GDM1 (cell line): ENCODE measurements at regions not wholly inside any gene's neighbourhood (a gene's known extent, or its start where the extent isn't known, plus 50 kb on each side); places are given as distances from the start of the nearest gene placed in this dataset.
"Not testable (repeated sequence)": the region's sequence is repeated elsewhere in the genome, so short reads cannot be mapped to it uniquely, and the experiment has no call there.

Experiments used
- DNase-seq: peaks from one replicate; lab custom pipeline; 2025; lab: John Stamatoyannopoulos, UW

DNA sequence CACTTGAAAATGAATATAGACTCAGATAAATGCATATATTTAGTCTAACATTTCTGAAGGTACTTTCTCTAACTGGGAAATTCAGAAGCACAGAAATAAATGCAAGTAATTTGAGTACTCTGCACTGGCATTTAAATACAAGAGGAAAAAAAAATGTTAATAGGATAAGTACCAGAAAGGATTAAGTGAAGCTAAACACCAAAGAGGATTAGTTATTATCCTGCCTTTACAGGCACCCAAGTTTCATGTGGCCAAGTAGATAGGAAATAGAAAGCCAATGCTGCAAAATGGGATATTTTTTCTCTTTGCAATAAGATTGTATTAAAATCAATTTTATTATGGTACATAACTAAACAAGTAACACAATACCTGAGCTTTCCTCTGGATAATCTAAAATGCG, 762.5 kb downstream of the PCDH7 start:
- DNase-seq: no peak

DNA sequence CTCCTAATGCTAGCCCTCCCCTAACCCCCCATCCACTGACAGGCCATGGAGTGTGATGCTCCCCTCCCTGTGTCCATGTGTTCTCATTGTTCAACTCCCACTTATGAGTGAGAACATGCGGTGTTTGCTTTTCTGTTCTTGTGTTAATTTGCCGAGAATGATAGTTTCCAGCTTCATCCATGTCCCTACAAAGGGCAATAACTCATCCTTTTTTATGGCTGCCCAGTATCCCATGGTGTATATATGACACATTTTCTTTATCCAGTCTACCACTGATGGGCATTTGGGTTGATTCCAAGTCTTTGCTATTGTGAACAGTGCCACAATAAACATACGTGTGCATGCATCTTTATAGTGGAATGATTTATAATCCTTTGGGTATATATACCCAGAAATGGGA, 779.0 kb downstream of the PCDH7 start:
- DNase-seq: not testable (repeated sequence)

DNA sequence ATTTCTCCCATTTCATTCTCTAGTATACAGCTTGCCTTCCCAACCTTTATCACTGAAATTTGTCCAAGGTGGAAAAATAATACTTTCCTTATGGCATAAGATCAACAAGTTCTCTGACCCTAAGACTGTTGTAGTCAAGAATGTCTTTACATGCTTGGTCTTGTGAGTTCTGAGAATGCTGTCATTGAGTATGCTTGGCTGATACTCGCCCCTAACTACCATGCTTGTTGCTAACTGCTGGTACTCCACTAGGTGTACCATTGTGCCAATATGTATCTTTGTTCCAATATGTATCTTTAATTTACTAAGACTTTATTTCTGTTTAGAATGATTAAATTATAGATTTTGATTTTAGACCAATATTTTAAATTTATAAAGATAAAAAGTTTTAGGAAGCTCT, 796.4 kb downstream of the PCDH7 start:
- no peak for DNase-seq

DNA sequence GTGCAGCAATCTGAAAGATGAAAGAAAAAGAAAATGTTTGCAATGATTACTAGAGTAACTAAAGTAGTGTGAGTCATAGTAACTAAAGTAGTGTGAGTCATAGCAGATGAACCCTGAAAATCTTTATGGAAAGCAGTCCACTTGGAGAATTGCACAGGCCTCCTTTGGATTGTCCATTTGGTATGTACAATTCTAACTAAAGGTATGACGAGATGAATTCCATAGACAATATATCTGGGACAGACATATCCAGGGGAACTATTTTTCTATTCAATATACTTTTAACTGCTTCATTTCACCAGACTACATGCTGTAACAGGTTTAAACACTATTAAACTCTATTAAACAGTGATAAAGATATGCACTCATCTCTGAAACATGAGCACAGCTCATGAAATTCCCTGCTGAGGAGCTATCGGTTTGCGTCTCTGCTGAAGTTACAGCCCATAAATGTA, 798.7 kb downstream of the PCDH7 start:
- no peak for DNase-seq

DNA sequence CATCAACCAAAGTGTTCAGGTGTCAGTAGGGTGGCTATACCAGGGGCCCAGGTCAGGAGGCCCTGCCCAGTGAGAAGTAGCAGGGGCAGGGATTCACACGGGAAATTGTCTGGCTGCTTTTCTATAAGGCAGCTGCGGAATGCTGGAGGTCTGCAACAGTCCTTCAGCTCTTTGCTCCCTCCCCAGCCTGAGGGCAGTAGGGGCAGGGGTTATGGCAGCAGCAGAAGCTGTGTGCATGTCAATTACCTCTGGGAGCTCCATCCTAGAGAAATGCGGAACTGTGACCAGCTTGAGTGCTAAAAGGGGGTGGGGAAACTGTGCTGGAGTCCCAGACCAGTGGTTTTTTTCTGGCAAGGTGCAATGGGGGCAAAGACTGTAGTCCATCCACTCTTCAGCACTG, 810.4 kb downstream of the PCDH7 start:
- DNase-seq: no peak

DNA sequence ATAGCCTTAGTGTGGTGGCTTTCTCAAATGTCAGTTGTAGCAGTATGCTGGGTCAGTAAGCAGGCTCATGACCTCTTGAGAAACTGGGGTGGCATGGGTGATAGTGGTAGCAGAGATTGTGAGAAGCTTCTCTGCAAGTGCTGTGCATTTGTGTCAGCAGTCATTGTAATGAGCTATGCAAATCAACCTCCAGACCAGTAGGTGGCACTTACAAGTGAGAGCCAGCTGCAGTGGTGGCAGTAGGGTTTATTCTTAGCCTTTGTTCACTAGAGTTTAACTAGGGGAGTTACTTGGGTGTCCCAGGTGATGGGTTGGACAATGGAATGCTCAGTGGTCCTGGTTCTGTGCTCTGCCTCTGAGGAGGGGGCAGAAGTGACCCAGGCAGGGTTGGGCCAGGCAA, 818.7 kb downstream of the PCDH7 start:
- no peak for DNase-seq

DNA sequence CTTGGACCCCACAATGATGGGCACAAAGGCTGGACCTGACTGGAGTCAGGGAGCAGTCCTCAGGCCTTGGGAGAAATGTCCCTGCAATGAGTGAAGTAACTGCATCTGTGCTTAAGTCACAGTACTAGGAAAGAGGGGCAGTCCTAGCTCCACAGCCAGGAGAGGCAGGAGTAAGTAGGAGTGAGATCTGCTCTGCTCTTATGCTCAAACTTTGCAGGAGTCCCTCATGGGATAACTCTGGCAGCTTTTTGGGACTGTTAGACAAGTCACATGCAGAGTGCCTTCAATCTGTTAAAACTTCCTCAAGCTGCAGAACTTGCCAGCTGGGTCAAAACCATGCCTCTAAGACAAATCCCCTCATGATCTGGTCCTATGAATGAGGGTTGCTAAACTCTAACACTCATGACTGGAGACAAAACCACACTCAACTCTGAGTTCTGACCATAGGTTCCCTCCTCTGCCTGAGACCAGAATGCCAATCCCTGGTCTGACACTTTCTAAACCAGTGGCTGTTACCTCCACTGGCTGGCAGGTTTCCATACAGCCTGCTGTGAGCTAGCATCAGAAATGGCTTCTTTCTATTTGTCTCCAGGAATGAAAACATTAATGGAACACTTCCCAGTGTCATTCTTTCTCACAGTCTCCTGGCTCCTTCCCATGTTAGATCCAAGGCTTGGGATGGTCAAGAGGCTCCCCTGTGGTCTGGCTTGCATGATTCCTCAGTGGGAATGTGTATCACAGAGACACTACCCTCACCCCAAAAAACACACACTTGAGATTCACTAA, 819.3 kb downstream of the PCDH7 start:
- DNase-seq: no peak

DNA sequence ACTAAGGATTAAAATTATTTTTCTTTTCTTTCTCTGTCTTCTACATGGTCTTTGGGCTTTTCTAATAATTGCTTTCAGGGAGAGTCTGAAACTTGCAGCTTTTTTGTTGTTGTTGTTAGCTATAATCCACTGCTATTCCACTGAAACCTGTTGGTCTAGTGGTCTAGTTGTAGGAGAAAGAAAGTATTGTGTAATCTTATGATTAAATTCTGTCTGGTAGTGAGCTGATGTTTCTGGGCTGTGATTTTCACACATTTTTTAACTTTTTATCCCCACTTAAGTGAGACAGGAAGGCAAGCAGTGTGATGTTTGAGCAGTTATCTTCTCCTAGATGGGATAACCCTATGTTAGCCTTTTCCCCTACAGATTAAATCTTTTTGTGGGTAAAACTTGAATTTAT, 825.2 kb downstream of the PCDH7 start:
- DNase-seq: no peak

DNA sequence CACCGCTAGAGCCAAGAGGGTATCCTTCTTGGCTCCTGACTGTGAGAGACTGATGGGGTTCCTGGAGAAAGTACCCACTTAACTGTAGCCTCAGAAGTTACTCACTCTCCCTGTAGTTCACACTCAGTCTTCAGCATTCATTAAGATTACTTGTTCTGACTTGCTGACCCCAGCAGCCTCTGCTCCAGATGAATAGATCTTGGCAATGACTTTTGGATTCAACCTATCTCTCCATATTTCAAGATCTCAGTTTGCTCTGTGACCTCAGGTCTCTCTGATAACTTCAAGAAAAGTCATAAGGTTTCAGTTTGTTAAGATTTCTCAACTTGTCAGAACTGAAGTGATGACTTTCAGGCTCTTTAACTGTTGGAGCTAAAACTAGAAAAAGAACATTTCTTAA, 825.6 kb downstream of the PCDH7 start:
- DNase-seq: no peak

DNA sequence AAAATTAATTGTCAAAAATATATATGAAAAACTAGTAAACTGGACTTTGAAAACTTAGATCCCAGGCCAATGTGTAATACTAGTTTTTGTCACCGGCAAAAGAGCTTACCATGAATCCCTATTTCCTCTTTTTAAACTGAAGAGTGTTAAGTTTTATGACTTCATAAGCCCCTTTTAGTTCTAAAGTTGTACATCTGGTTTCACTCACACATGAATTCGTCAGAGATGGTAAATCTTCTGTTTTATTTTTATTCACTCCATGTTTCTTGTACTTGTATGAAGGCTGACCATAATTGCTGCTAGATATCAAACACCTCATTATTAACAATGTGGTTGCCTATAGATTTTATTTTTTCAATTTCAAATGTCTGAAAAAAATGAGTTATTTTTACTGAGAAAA, 827.9 kb downstream of the PCDH7 start:
- no peak for DNase-seq

DNA sequence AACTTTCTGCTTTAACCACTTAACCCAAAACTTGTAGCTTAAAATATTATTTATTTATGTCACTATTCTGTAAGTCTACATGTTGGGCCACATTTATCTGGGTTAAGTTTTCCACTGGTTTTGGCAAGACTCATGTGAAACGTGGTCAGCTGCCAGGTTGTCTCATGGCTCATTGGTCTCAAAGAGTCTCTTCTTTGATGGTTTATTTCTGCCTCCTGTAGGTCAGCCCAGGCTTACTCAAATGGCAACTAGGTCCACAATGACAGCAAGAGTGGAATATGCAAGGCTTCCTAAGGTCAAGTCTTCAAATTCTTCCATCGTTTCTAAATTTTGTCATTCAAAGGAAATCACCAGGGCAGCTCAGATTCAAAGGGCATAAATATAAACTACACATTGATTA, 828.7 kb downstream of the PCDH7 start:
- no peak for DNase-seq

DNA sequence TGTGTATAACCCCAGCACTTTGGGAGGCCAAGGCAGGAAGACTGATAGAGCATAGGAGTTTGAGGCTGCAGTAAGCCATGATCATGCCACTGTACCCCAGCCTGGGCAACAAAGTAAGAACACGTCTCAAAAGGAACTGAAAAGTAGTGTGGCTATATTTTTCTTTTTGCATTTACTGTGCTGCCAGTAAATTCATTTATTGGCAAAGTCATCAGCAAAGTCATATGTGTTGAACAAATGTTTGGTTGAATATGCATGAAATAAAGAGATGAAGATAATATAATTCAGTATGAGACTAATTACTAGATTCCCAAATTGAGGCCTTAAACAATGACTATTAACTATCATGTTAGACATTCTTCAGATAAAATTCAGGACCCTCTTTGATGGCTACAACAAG, 829.1 kb downstream of the PCDH7 start:
- DNase-seq: no peak

DNA sequence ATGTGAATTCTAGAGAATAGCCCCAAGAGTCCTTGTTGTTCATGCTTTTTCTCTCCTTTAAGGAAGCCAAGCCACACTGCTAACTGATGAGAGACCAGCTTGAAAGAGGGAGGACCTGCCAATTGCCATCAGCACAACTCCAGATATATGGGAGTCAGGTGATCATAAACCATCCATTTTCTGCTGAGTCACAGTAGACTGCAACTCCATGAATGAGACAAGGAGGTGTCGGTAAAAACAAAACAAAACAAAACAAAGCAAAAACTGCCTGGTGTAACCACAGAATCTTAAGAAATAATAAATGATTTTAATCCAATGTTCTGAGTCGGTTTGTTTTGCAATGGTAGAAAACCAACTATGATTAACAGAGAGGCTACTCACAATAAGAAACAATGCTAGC, 837.3 kb downstream of the PCDH7 start:
- DNase-seq: no peak

DNA sequence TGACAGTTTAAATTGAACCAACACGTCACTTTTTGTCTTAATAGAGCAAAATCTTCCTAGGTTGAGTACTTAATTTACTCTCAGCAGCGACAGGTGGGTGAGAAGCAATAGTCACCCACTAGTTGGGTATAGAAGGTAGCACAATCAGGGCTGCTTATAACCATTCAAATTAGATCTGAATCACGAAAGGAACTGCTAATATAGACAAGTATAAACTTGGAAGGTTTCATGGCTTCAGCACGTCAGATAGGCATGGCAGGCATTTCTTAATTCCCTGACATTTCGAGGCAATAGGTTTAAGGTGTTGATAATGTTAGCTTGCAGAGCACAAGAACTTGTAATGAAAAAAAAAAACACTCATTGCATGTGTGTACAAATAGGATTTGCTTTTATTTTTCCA, 853.4 kb downstream of the PCDH7 start:
- no peak for DNase-seq

DNA sequence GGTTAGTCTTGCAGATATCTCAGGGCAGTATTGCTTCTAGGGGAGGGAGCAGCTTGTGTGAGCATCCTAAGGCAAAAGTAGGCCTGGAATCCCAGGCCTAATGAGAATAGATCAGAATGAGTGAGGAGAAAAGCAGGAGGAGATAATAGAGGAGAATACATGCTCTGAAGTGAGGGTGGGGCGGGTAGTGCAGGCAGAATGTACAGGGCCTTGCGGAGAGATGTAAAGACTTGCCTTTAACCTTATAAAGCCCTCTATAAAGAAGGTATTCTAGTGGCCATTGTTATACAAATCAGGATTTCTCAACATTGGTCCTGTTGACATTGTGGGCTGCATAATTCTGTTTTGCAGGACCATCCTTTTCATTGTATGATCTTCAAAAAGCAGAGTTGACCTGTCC, 855.3 kb downstream of the PCDH7 start:
- DNase-seq: no peak

DNA sequence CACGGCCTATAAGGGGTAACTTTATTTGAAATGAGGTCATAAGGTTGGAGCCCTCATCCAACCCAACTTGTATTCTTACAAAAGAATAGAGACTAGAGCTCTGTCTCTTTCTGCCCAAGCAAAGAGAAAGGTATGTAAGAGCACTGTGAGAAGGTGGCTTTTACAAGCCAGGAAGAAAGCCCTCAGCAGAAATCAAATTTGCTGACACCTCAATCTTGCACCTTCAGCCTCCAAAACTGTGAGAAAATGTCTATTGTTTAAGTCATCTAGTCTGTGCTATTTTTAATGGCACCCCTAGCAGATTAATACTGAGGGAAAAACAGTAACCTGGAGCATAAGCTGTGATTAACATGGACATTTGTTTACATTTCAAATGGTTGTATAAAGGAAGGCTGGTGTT, 860.7 kb downstream of the PCDH7 start:
- no peak for DNase-seq

DNA sequence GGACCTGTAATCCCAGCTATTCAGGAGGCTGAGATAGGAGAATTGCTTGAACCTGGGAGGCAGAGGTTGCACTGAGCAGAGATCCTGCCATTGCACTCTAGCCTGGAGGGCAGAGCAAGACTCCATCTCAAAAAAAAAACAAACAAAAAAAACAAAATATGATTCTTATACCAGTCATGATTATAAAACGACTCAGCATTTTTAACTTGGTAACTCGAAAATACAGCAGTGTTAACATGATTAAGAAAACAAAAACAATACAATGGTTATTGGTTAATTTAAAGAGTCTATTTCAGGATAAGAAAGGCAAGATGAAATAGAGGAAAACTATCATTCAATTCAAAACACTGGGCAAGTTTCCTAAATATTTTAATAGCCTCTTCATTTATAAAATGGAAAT, 865.3 kb downstream of the PCDH7 start:
- no peak for DNase-seq

DNA sequence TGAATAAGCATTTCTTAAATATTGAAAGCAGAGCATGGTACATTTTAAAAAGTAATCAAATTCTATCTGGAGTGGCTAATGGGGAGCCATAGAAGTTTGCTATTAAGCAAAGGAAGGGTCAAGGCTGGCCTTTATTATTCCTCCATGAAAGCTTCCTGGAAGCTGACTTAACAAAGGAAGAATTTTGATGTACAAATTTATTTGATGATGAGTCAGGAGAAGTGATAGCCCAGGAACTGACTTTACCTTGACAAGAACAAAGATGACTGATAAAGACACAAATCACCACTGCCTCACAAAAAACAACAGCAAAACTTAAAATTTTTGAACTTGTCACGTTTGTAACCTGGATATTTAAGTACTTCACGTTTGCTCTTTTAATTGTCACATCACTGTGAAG, 872.1 kb downstream of the PCDH7 start:
- DNase-seq: no peak

DNA sequence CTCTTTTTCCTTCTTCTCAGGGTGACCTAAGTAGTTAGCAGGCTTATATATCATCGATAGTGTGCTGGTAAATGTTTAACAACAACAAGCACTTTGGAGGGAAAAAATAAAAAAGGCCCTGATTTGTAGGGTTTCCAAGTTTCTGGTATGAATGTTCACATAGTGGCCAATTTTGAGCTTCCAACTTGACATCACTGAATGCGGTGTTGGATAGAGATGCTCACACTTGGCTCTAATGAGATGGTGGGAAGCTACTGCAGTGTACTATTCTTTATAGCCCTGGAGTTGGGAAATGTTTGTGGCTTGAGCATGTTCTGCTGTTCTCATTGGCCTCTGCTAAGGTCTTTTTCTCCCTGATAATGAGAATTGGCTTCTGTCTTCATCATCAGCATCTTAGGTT, 875.3 kb downstream of the PCDH7 start:
- DNase-seq: no peak

DNA sequence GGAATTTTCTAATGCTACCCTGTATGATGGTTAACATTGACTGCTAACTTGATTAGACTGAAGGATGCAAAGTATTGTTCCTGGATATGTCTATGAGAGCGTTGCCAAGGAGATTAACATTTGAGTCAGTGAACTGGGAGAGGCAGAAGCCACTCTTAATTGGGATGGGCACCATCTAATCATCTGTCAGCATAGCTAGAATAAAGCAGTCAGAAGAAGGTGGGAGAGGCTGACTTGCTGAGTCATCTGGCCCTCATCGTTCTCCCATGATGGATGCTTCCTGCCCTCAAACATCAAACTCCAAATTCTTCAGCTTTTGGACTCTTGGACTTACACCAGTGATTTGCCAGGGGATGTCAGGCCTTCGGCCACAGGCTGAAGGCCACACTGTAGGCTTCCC, 878.5 kb downstream of the PCDH7 start:
- DNase-seq: no peak

DNA sequence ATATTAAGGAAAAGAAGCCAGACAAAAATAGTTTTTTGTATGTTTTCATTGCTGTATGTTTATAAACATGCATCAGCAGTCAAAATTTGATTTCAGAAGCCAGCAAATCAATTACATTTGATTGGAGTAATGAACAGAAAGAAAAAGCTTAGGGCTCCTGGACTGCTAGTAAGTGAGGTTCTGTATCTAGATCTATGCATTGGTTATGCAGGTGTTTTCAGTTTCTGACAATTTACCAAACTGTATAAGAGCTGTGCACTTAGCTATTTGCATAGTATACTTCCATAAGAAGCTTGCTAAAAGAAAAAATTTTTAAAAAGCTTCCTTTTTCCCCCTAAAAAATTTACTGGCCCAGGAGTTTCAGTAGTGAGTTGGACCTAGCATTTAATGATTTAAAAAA, 881.6 kb downstream of the PCDH7 start:
- DNase-seq: no peak

DNA sequence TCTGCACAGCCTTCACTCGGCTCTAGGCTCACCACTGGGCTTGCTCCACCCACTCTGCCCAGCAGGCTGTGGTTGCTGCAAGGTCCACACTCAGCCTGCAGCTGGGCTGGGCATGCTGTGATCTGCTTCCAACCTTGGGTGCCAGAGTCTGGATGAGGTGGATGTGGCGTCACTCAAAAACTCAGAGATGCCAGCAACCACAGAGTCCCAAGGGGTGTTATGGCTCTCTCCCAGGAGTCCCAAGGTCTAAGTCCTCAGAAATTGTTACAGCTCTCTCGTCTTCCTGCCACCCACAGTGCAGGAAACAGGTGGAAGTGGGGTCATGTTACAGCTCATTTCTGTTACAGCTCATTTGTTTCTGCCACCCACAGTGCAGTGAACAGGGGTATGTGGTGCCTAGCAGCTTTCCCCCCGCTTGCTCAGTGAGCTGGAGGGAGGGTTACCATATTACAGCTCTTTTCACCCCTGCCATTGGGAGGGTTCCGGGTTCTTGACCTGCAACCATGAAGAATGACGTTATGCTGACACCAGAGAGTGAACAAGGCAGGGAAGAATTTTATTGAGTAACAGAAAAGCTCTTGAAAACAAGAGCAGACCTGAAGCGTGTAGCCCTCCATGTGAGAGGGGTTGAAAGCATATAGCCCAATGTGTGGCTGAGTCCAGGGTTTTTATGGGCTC, 893.9 kb downstream of the PCDH7 start:
- no peak for DNase-seq

DNA sequence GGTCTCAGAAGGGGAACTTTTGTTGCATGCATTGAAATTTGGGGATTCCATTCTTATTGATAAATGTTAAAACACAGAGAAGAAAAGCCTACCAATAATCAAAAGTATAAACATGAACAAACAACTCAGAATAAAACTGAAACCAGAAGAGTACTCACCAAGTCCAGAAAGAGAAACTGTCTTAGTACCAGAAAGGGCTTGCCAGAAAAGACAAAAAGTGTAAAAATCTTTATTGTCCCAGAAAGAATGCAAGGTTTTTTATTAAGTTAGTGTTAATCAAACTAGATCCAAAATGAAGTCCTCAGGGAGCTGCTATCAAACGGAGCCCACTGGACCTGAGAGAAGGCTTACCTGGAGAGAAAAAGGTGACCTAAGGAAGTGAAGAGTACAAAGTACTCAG, 897.5 kb downstream of the PCDH7 start:
- no peak for DNase-seq

DNA sequence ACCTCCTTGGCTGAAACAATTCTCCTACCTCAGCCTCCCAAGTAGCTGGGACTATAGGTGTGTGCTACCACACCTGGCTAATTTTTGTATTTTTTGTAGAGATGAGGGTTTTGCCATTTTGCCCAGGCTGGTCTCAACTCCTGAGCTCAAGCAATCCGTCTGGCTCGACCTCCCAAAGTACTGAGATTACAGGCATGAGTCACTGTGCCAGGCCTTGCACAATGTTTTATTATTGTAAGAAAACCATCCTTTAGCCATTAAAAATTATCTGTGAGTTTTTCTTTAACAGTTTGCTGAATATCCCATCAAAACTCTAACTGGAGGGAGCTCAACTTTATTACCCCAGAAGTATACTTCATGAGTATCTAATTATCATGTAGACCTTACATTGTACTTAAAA, 900.3 kb downstream of the PCDH7 start:
- DNase-seq: no peak
